ENCODE measurements at regions not wholly inside any gene's neighbourhood (a gene's known extent, or its start where the extent isn't known, plus 50 kb on each side); places are given as distances from the start of the nearest gene placed in this dataset.

DNA sequence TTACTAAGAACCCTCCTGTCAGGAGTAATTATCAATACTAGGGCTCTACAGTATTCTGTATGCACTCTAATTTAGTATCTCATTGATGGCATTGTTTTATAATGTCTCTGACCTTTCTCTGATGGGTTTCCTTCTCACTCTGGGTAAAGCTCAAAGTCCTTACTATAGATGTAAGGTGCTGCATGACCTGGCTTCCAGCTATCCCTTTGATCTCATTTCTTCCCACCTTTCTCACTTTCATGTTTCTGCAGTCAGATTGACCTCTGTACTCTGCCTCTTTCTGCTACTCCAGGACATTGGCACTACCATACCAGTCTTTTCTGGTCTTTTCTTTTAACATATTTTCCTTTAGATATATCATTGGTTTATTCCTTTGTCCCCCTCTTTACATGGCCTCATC lies 2332.8 kb upstream of the C9orf72 start:
- TF ChIP-seq, protein P1, sequence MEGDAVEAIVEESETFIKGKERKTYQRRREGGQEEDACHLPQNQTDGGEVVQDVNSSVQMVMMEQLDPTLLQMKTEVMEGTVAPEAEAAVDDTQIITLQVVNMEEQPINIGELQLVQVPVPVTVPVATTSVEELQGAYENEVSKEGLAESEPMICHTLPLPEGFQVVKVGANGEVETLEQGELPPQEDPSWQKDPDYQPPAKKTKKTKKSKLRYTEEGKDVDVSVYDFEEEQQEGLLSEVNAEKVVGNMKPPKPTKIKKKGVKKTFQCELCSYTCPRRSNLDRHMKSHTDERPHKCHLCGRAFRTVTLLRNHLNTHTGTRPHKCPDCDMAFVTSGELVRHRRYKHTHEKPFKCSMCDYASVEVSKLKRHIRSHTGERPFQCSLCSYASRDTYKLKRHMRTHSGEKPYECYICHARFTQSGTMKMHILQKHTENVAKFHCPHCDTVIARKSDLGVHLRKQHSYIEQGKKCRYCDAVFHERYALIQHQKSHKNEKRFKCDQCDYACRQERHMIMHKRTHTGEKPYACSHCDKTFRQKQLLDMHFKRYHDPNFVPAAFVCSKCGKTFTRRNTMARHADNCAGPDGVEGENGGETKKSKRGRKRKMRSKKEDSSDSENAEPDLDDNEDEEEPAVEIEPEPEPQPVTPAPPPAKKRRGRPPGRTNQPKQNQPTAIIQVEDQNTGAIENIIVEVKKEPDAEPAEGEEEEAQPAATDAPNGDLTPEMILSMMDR (conservative IDR thresholded peaks at IDR 0.05) = no peak
- no peak for TF ChIP-seq ZFX (IDR thresholded peaks at IDR 0.05)

All from C4-2B (cell line).